Jurkat, Clone E6-1 (cell line): ENCODE measurements at regions not wholly inside any gene's neighbourhood (a gene's known extent, or its start where the extent isn't known, plus 50 kb on each side); places are given as distances from the start of the nearest gene placed in this dataset.

Experiments used
- DNase-seq: peaks from one replicate; pipeline ENCODE4 v3.0.0-alpha.2; 2011; ENCODE audit warnings: low read depth, low spot score
- H3K4me3 ChIP-seq: 2 replicates; pipeline ENCODE4 v1.5.1; 2011; ENCODE audit warnings: mild to moderate bottlenecking, low read length, control low read depth, moderate library complexity

GRCh38 chr1:87733386-87733785, 404.7 kb downstream of the LMO4 start:
- no peak overlapping the region for H3K4me3 ChIP-seq
- DNase-seq = no peak

GRCh38 chr1:87735750-87736149, 407.1 kb downstream of the LMO4 start:
- no peak overlapping the region for H3K4me3 ChIP-seq
- no peak for DNase-seq

- no peak overlapping the region for H3K4me3 ChIP-seq
- DNase-seq = no peak
Observed at GRCh38 chr1:87739141-87739540, 410.5 kb downstream of the LMO4 start.

GRCh38 chr1:87739704-87740103, 411.0 kb downstream of the LMO4 start:
- no peak for DNase-seq
- no peak overlapping the region for H3K4me3 ChIP-seq

- no peak for DNase-seq
- H3K4me3 ChIP-seq = no peak overlapping the region
Observed at GRCh38 chr1:87743256-87743655, 414.6 kb downstream of the LMO4 start.

GRCh38 chr1:87744056-87744455, 415.4 kb downstream of the LMO4 start:
- DNase-seq = no peak
- H3K4me3 ChIP-seq = no peak overlapping the region

- DNase-seq = no peak
- H3K4me3 ChIP-seq = no peak overlapping the region
Observed at GRCh38 chr1:87744763-87745162, 416.1 kb downstream of the LMO4 start.

- DNase-seq = no peak
- H3K4me3 ChIP-seq = no peak overlapping the region
Observed at GRCh38 chr1:87753366-87753765, 424.7 kb downstream of the LMO4 start.

- no peak overlapping the region for H3K4me3 ChIP-seq
- no peak for DNase-seq
Observed at GRCh38 chr1:87754139-87754538, 425.5 kb downstream of the LMO4 start.

- H3K4me3 ChIP-seq = no peak overlapping the region
- DNase-seq = no peak
Observed at GRCh38 chr1:87757676-87758075, 429.0 kb downstream of the LMO4 start.

GRCh38 chr1:87759421-87760087, 430.9 kb downstream of the LMO4 start:
- no peak overlapping the region for H3K4me3 ChIP-seq

GRCh38 chr1:87760155-87760554, 431.5 kb downstream of the LMO4 start:
- DNase-seq = no peak
- H3K4me3 ChIP-seq = no peak overlapping the region

More at GRCh38 chr1:87759421-87760087, 430.9 kb downstream of the LMO4 start:
- DNase-seq = no peak

GRCh38 chr1:87760654-87761053, 432.0 kb downstream of the LMO4 start:
- no peak overlapping the region for H3K4me3 ChIP-seq
- DNase-seq = no peak

- no peak for DNase-seq
- no peak overlapping the region for H3K4me3 ChIP-seq
Observed at GRCh38 chr1:87763483-87763882, 434.8 kb downstream of the LMO4 start.

- no peak for DNase-seq
- H3K4me3 ChIP-seq = no peak overlapping the region
Observed at GRCh38 chr1:87765057-87765680, 436.5 kb downstream of the LMO4 start.

GRCh38 chr1:87765681-87766070, 437.0 kb downstream of the LMO4 start:
- DNase-seq = no peak

GRCh38 chr1:87766737-87767136, 438.1 kb downstream of the LMO4 start:
- no peak overlapping the region for H3K4me3 ChIP-seq
- no peak for DNase-seq

More at GRCh38 chr1:87765681-87766070, 437.0 kb downstream of the LMO4 start:
- H3K4me3 ChIP-seq = no peak overlapping the region

GRCh38 chr1:87778896-87779295, 450.2 kb downstream of the LMO4 start:
- DNase-seq = no peak
- H3K4me3 ChIP-seq = no peak overlapping the region

GRCh38 chr1:87781554-87781953, 452.9 kb downstream of the LMO4 start:
- H3K4me3 ChIP-seq = no peak overlapping the region
- no peak for DNase-seq

- no peak for DNase-seq
- H3K4me3 ChIP-seq = no peak overlapping the region
Observed at GRCh38 chr1:87783315-87783714, 454.6 kb downstream of the LMO4 start.

GRCh38 chr1:87785386-87785785, 456.7 kb downstream of the LMO4 start:
- no peak for DNase-seq
- H3K4me3 ChIP-seq = no peak overlapping the region
